ENCODE measurements at regions not wholly inside any gene's neighbourhood (a gene's known extent, or its start where the extent isn't known, plus 50 kb on each side); places are given as distances from the start of the nearest gene placed in this dataset.

GRCh38 chr1:194047206-194047605 lies 860.8 kb upstream of the B3GALT2 start:
- Histone ChIP-seq H3K4me3 (replicated peaks; ENCODE audit: insufficient read depth, low read length) (no peak overlapping the region), H3K27ac (replicated peaks) (no peak overlapping the region), H3K27me3 (ENCODE audit: insufficient read depth, poor library complexity, severe bottlenecking) (no peaks in the 10 kb centered on the region)
- TF ChIP-seq POLR2AphosphoS5 (IDR thresholded peaks at IDR 0.05; ENCODE audit: low read depth): no peak
- no peak for TF ChIP-seq SPI1 (IDR thresholded peaks at IDR 0.05; ENCODE audit: borderline replicate concordance, low read depth)
- TF ChIP-seq, protein P1, sequence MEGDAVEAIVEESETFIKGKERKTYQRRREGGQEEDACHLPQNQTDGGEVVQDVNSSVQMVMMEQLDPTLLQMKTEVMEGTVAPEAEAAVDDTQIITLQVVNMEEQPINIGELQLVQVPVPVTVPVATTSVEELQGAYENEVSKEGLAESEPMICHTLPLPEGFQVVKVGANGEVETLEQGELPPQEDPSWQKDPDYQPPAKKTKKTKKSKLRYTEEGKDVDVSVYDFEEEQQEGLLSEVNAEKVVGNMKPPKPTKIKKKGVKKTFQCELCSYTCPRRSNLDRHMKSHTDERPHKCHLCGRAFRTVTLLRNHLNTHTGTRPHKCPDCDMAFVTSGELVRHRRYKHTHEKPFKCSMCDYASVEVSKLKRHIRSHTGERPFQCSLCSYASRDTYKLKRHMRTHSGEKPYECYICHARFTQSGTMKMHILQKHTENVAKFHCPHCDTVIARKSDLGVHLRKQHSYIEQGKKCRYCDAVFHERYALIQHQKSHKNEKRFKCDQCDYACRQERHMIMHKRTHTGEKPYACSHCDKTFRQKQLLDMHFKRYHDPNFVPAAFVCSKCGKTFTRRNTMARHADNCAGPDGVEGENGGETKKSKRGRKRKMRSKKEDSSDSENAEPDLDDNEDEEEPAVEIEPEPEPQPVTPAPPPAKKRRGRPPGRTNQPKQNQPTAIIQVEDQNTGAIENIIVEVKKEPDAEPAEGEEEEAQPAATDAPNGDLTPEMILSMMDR (IDR thresholded peaks at IDR 0.05; ENCODE audit: insufficient read depth, low read length): no peak
- no peak for TF ChIP-seq GABPA (IDR thresholded peaks at IDR 0.05; ENCODE audit: low read depth)
- TF ChIP-seq, protein P2, sequence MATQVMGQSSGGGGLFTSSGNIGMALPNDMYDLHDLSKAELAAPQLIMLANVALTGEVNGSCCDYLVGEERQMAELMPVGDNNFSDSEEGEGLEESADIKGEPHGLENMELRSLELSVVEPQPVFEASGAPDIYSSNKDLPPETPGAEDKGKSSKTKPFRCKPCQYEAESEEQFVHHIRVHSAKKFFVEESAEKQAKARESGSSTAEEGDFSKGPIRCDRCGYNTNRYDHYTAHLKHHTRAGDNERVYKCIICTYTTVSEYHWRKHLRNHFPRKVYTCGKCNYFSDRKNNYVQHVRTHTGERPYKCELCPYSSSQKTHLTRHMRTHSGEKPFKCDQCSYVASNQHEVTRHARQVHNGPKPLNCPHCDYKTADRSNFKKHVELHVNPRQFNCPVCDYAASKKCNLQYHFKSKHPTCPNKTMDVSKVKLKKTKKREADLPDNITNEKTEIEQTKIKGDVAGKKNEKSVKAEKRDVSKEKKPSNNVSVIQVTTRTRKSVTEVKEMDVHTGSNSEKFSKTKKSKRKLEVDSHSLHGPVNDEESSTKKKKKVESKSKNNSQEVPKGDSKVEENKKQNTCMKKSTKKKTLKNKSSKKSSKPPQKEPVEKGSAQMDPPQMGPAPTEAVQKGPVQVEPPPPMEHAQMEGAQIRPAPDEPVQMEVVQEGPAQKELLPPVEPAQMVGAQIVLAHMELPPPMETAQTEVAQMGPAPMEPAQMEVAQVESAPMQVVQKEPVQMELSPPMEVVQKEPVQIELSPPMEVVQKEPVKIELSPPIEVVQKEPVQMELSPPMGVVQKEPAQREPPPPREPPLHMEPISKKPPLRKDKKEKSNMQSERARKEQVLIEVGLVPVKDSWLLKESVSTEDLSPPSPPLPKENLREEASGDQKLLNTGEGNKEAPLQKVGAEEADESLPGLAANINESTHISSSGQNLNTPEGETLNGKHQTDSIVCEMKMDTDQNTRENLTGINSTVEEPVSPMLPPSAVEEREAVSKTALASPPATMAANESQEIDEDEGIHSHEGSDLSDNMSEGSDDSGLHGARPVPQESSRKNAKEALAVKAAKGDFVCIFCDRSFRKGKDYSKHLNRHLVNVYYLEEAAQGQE (IDR thresholded peaks at IDR 0.05; ENCODE audit: insufficient replicate concordance, low read depth): no peak
- DNase-seq (ENCODE audit: low read depth in 1 of 2, low spot score in 1 of 2): no peak

DNA sequence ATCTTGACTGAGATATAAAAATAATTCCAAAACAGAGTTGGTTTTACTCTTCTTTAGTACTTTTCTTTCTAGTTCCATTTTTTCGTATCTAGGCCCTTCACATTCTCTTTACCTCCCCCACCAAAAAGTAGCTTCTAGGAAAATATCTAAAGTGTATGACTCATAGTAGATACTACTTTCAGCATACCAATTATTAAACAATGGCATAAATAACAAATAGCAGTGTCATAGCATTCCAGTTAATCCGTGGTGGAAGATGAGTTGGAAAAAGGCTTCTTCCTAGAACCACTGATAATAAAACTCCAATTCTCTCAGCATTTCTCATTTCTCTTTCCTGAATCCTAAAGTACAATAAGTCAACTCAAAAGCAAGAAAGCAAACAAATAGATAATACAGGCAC lies 859.0 kb upstream of the B3GALT2 start:
- DNase-seq (ENCODE audit: low read depth in 1 of 2, low spot score in 1 of 2): no peak
- H3K27me3 ChIP-seq (ENCODE audit: insufficient read depth, poor library complexity, severe bottlenecking): no peaks in the 10 kb centered on the region
- TF ChIP-seq GABPA (IDR thresholded peaks at IDR 0.05; ENCODE audit: low read depth) (no peak), POLR2AphosphoS5 (IDR thresholded peaks at IDR 0.05; ENCODE audit: low read depth) (no peak), SPI1 (IDR thresholded peaks at IDR 0.05; ENCODE audit: borderline replicate concordance, low read depth) (no peak)
- TF ChIP-seq, protein P1 (IDR thresholded peaks at IDR 0.05; ENCODE audit: insufficient read depth, low read length): no peak
- TF ChIP-seq, protein P2 (IDR thresholded peaks at IDR 0.05; ENCODE audit: insufficient replicate concordance, low read depth): no peak

DNA sequence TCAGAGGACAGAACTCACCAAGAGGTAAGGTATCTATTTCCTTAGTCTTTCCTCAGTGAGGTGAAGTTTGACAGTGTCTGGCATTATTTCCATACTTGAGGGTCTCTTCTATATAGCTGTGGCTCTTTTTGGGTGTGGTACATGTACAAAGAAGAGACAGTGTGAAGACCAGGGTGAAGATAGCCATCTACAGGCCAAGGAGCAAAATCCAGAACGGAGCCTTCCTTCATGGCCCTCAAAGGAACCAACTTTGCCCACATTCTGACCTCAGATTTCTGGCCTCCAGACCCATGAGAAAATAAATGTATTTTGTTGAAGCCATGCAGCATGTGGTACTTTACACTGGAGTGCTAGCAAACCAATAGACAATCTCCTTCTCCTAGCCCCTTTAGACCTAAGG lies 858.5 kb upstream of the B3GALT2 start:
- Histone ChIP-seq H3K27ac (replicated peaks) (no peak overlapping the region), H3K27me3 (ENCODE audit: insufficient read depth, poor library complexity, severe bottlenecking) (no peaks in the 10 kb centered on the region), H3K4me3 (replicated peaks; ENCODE audit: insufficient read depth, low read length) (no peak overlapping the region)
- DNase-seq (ENCODE audit: low read depth in 1 of 2, low spot score in 1 of 2): no peak
- TF ChIP-seq SPI1 (IDR thresholded peaks at IDR 0.05; ENCODE audit: borderline replicate concordance, low read depth) (no peak), POLR2AphosphoS5 (IDR thresholded peaks at IDR 0.05; ENCODE audit: low read depth) (no peak), GABPA (IDR thresholded peaks at IDR 0.05; ENCODE audit: low read depth) (no peak)
- TF ChIP-seq, protein P2 (IDR thresholded peaks at IDR 0.05; ENCODE audit: insufficient replicate concordance, low read depth): no peak
- TF ChIP-seq, protein P1 (IDR thresholded peaks at IDR 0.05; ENCODE audit: insufficient read depth, low read length): no peak

More for the DNA sequence above, 859.0 kb upstream of the B3GALT2 start:
- Histone ChIP-seq H3K27ac (replicated peaks) (no peak overlapping the region), H3K4me3 (replicated peaks; ENCODE audit: insufficient read depth, low read length) (no peak overlapping the region)

All from HL-60 (cell line).